AG04449 (cell line): ENCODE measurements at regions not wholly inside any gene's neighbourhood (a gene's known extent, or its start where the extent isn't known, plus 50 kb on each side); places are given as distances from the start of the nearest gene placed in this dataset.

ENCODE experiments used
- CTCF ChIA-PET: fragments of 350-600 bp; formaldehyde crosslinking; extraction: SDS; loops from one replicate; lab custom pipeline; 2021; ENCODE audit warnings: antibody characterized with exemption; lab: Yijun Ruan, JAX
- POLR2A ChIA-PET: fragments of 400-600, 350-600 bp; formaldehyde crosslinking; extraction: SDS; loops from one replicate; lab custom pipeline; 2020; ENCODE audit warnings: antibody characterized with exemption, inconsistent platforms; lab: Yijun Ruan, JAX
- DNase-seq: peaks from one replicate; pipeline ENCODE4 v3.0.0-alpha.2; 2010; ENCODE audit warnings: low read depth, low spot score
- H3K4me3 ChIP-seq: 2 replicates; pipeline ENCODE4 v1.5.1; 2011; ENCODE audit warnings: low read depth, mild to moderate bottlenecking, control low read depth, low read length
- CTCF ChIP-seq: IDR thresholded peaks from one replicate; pipeline ENCODE4 v1.5.1; 2011; ENCODE audit warnings: mild to moderate bottlenecking, moderate library complexity, low read length, control low read depth, inconsistent platforms; ENCODE audit not compliant: insufficient read depth; ENCODE audit errors: missing control alignments

DNA sequence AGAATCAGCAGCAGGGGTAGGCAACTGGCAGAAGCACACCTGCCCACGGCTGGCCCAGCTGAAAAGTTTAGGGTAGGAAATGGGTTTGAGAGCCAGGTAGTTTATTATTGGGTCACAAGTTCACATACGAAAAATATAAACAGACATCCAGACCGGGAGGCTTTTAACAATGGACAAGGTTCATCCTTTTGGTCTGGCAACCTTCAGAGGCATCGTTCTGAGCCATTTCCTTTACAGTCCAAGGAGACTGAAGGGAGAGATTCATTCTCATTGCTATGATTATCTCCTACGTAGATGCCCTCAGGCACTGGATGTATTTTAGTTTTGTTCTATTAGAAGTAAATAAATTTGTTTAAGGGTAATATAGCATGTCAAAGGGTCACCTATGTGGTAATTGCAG is 248.0 kb upstream of the THBS1 start:
- ChIA-PET POLR2A (no interaction called here), CTCF (no interaction called here)
- TF ChIP-seq CTCF: no peak
- DNase-seq: no peak
- no peak overlapping the region for H3K4me3 ChIP-seq

GRCh38 chr15:39333393-39333792 is 247.5 kb upstream of the THBS1 start:
- no peak for DNase-seq
- ChIA-PET CTCF (no interaction called here), POLR2A (no interaction called here)
- no peak overlapping the region for H3K4me3 ChIP-seq
- TF ChIP-seq CTCF: no peak

GRCh38 chr15:39333896-39334295 is 247.0 kb upstream of the THBS1 start:
- H3K4me3 ChIP-seq: no peak overlapping the region
- ChIA-PET CTCF (no interaction called here), POLR2A (no interaction called here)
- no peak for TF ChIP-seq CTCF
- no peak for DNase-seq

- DNase-seq: no peak
- ChIA-PET POLR2A (no interaction called here), CTCF (interaction anchor here (1.0 to 1.5 kb wide), 4 partner anchors 11 to 243 kb away, joined by 3 to 4 read pairs (median 3); no protein-coding TSS in a partner anchor)
- TF ChIP-seq CTCF: no peak
- H3K4me3 ChIP-seq: no peak overlapping the region
Observed at GRCh38 chr15:39336926-39337325, 244.0 kb upstream of the THBS1 start.

- no peak overlapping the region for H3K4me3 ChIP-seq
- no peak for TF ChIP-seq CTCF
- POLR2A ChIA-PET: interaction anchor here (0.8 kb wide), 1 partner anchor 242 kb away, joined by 3 read pairs; no protein-coding TSS in a partner anchor
- CTCF ChIA-PET: interaction anchor here (1.8 kb wide), 1 partner anchor 16 kb away, joined by 5 read pairs; no protein-coding TSS in a partner anchor
- DNase-seq: no peak
Observed at GRCh38 chr15:39338251-39338650, 242.6 kb upstream of the THBS1 start.

DNA sequence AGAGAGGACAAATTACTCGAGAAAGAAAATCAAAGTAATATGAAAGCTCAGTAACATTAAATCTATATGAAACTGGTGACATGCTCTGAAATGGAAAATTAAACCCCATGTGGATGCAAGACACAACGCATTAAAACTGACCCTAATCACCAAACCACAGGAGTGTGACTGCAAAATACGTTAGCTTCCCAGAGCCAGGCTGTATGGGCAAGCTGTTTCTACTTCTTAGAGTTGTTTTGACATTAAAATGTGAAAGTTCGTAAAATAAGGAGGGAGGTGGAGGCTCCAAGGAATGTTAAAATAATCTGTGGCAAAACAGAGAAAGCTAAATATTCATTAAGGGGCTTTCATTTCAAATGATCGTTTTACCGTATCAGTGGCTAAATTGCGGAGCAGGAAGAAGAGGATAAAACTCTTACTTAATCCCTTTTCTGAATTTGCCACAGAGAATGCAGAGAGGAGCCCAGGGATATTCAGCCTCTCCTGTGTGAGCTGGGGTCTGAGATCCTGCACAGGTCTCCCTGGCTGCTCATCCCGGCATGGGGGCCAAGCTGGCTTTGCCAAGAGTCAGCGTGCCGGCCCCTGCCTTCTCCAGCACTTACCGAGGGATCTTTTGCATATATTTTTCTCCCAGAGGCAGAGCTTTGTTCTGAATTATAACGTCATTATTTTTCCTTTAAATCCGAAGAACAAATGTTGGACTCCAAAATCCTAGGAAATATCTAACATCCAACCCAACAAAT is 239.8 kb upstream of the THBS1 start:
- H3K4me3 ChIP-seq: no peak overlapping the region
- DNase-seq: no peak
- ChIA-PET POLR2A (no interaction called here), CTCF (interaction anchor here (0.9 to 1.4 kb wide), 3 partner anchors 9 to 14 kb away, joined by 3 read pairs; no protein-coding TSS in a partner anchor)
- no peak for TF ChIP-seq CTCF
